GM19239 (cell line): ENCODE measurements at regions not wholly inside any gene's neighbourhood (a gene's known extent, or its start where the extent isn't known, plus 50 kb on each side); places are given as distances from the start of the nearest gene placed in this dataset.
"Not testable (repeated sequence)": the region's sequence is repeated elsewhere in the genome, so short reads cannot be mapped to it uniquely, and the experiment has no call there.

Experiments
- DNase-seq: peaks from one replicate; pipeline ENCODE4 v3.0.0; 2011; ENCODE audit warnings: low spot score; ENCODE audit not compliant: insufficient read length
- FAIRE-seq: peaks from 2 replicates; lab custom pipeline; 2011; peaks lifted over from hg19 to GRCh38; lab: Jason Lieb, UNC

DNA sequence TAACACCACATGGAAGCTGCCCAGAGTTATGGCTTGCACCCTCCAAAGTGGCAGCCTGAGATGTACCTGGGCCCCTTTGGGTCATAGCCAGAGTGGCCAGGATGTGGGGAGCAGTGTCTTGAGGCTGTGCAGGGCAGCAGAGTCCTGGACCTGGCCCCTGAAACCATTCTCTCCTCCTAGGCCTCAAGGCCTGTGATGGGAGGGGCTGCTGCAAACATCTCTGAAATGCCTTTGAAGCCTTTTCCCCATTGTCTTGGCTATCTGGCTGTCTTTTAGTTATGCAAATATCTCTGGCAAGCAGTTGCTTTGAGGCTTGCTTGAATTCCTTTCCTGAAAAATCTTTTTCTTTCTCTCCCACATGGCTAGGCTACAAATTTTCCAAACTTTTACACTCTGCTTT lies 356.5 kb downstream of the DAD1 start:
- DNase-seq (no peak), FAIRE-seq (no peak)

- DNase-seq (no peak), FAIRE-seq (no peak)
Observed at GRCh38 chr14:22231018-22231417, 358.0 kb downstream of the DAD1 start.

DNA sequence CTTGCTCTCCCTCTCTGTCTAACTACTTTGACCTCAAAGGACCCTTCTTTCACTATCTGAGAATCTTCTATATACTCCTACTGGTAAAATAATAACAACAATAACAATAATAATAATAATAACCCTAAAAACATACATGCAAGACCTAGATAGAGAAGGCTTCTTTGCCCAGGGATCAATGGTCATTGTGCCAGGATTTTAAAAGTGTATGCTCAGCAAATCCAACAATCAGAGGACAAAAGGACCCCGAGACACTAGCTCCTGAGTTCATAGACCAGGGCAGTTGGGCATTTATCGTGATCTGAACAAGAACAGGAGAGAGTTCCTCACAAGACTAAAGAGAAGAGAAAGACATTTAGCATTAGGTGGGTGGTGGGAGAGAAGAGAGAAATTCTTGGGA lies 358.5 kb downstream of the DAD1 start:
- FAIRE-seq (no peak), DNase-seq (no peak)

- FAIRE-seq (no peak), DNase-seq (no peak)
Observed at GRCh38 chr14:22227084-22227483, 361.9 kb downstream of the DAD1 start.

- DNase-seq (no peak), FAIRE-seq (no peak)
Observed at GRCh38 chr14:22226381-22226780, 362.6 kb downstream of the DAD1 start.

DNA sequence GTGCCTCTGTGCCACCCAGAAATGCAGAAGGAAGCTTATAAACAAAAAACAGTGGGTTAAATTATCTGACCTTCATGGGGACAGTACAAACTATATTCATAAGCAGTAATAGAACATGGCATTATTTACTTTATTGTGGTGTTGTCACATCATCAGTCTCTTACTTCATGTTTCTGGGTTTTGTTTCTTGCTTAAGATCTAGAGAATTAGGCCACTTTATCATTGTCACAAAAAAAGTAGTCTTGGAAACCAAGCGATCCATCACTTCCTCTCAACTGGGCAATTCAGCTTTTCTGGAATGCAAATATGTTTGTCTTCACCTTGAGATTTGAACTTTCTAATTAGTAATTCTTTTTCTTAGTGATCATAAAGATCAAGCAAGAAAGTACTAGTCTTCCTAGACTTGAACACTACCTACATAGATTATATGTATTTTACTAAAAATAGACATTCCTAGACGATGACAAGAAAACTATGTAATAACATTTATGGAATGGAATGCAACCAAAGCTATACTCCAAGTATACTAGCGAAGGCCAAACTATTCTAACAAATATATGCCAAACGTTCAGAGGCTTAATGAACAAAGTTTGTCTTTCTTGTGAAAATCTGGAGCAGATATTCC lies 363.4 kb downstream of the DAD1 start:
- no peak for FAIRE-seq
- DNase-seq, result no peak

DNA sequence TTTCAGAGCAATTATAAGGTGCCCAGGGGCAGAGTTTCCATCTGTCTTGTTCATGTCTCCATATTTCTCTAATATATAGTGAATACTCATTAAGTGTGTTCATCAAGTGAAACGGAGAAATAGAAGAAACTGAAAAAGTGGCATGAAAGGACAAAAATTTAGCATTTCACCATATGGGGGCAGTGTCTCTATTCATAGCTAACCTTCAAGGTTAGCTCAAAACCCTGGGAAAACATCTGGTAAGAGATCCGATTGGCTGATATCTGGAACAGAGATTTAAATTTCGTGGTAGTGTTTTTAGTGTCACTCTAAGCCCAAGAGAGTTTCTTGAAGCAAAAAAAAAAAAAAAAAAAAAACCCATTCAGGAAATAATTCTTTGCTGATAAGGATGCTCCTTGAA lies 367.5 kb downstream of the DAD1 start:
- FAIRE-seq, result peak; percentile 70
- DNase-seq, result no peak

DNA sequence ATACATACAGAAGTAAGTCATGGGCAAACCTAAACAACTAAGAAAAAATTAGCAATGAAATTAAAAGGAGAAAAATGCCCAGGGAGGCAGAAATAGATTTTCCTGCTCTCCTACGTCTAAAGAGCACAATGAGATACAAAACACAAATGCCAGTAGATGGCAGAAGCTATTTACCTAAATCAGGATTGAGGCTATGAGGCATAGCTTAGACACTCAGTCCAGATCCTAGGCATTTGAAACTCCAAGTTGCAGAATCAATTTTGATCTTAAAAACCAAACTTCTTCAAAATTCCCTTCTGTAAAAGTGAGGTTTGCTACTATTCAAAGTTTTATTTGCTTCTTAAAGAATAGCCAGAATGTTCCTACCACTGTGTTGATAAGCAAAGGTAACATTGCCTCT lies 368.6 kb downstream of the DAD1 start:
- no peak for DNase-seq
- no peak for FAIRE-seq

DNA sequence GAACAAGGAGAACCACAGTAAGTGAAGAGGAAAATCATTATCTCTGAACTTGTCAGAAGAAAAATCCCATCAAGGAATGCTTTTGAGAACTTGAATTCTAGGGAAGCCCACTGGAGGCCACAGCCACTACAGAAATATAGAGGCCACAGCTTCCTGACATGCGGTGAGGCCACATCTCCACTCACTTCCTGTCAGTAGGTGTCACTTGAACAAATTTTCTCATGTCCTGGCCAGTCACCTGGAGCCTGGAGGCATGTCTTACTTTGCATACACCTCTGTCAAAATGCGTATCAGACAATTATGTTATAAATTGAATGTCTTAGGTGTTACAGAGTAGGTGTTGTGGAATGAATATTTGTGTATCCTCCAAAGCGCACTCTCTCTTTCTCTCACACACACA lies 370.3 kb downstream of the DAD1 start:
- FAIRE-seq, result no peak

DNA sequence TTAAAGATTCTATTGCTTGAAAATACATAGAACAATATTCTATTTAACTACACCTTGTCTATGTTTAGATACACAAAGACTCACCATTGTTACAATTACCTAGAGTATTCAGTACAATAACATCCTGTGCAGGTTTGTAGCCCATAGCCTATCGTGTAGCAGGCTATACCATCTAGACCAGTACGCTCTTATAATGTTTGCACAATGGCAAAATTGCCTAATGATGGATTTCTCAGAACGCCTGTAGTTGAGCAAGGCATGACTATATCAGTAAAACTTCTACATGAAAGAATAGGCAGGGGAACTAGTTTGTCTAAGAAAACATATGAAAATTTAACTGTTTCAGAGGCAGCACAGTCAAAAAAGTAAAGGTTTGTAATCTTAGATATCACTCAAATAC lies 375.9 kb downstream of the DAD1 start:
- FAIRE-seq (no peak), DNase-seq (no peak)

More for the DNA sequence above, 370.3 kb downstream of the DAD1 start:
- DNase-seq, result no peak

GRCh38 chr14:22210906-22211305 lies 378.1 kb downstream of the DAD1 start:
- DNase-seq, result no peak
- no peak for FAIRE-seq

DNA sequence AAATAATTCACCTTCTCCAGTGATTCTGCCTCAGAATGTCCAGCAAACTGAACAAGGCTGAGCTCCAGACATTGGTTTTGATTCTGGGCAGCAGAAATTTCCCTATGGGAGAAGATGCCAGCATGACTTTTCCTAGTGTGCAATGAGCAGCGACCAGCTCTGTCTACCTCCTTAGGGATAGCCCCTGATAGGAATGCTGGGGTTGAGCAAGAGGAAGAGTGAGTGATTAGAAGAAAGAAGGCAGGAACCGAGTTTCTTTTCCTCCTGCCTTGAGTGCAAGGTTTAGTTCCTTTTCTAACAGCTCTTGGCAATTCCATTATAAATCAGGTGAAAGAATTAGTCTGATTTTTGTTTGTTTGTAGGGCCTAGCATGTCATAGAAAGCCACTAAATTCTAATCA lies 379.0 kb downstream of the DAD1 start:
- DNase-seq (no peak), FAIRE-seq (no peak)

- no peak for FAIRE-seq
- DNase-seq, result no peak
Observed at GRCh38 chr14:22203036-22203435, 386.0 kb downstream of the DAD1 start.

- no peak for FAIRE-seq
- DNase-seq, result no peak
Observed at GRCh38 chr14:22202313-22202712, 386.7 kb downstream of the DAD1 start.

DNA sequence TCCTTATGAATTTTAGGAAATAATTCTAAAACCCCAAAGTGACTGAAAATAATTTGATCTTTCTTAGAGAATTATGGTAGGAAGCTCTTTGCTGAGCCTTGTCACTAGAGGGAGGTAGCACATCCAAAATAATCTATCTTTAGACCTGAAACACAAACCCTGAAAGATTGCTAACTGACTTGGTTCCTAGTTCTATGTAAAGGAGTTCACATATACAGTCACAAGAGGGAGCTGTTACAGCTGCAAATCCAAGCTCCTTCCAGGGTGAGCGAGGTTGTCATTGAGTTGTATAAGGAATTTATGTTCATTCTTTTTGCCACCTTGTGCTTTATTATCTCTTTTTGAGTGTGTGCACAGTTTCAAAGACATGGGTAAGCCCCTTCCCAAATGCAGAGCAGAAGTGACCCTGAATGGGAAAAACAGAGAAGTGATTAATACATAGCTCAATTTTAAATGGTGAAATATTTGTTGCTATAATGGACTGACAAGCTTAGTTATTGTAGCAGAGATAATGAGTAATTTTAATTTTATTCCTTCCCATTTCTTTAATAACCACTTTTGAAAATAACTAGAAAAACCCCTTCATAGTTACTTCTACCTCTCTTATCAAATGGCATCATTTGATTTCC lies 387.9 kb downstream of the DAD1 start:
- DNase-seq, result peak; percentile 14
- FAIRE-seq, result peak; percentile 79

DNA sequence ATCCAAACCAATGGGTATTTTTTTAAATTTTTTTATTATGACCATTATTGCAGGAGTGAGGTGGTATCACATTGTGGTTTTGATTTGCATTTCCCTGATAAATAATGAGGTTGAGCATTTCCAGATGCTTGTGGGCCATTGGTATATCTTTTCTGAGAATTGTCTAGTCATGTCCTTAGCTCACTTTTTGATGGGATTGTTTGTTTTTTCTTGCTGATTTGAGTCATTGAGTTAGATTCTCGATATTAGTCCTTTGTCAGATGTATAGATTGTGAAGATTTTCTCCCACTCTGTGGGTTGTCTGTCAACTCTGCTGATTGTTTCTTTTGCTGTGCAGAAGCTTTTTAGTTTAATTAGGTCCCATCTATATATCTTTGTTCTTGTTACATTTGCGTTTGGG lies 388.9 kb downstream of the DAD1 start:
- not testable (repeated sequence) for FAIRE-seq, DNase-seq

DNA sequence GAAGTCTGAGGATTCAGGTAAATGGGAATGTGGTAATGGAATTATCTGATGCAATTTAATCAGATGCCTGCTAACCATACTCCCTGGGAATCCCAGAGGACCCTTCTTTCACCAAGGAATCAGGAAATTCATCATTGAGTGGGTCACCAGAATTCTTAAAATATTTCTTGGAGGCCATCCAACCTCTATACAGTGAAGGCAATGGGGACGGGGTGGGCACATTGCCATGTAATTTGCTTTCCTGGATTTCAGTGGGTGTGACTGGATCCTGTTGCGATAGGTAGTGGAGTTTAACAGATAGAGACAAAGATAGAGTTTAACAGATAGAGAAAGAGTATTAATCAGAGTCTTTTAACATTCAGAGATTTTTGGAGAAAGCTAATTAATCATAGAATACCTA lies 394.4 kb downstream of the DAD1 start:
- no peak for FAIRE-seq
- no peak for DNase-seq

- no peak for FAIRE-seq
- no peak for DNase-seq
Observed at GRCh38 chr14:22190411-22191191, 398.4 kb downstream of the DAD1 start.

DNA sequence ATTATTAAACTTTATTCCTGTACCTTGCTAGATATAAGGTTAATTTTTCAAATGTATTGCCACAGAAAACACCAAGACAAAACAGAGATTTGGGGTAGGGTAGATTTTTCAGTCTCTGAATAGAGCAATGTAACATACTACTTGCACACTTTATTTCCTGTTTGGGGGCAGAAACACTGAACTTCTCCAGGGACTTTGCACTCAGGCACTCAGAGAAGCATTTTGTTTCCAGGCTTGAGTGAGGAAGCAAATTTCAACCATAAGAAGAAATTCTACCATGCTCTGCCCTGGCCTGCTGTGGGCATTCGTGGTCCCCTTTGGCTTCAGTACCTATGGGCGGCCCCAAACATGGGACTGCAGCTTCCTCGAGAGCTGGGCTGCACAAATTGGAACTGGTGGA lies 399.1 kb downstream of the DAD1 start:
- FAIRE-seq, result no peak
- DNase-seq, result no peak

GRCh38 chr14:22188318-22188717 lies 400.7 kb downstream of the DAD1 start:
- DNase-seq (no peak), FAIRE-seq (no peak)

DNA sequence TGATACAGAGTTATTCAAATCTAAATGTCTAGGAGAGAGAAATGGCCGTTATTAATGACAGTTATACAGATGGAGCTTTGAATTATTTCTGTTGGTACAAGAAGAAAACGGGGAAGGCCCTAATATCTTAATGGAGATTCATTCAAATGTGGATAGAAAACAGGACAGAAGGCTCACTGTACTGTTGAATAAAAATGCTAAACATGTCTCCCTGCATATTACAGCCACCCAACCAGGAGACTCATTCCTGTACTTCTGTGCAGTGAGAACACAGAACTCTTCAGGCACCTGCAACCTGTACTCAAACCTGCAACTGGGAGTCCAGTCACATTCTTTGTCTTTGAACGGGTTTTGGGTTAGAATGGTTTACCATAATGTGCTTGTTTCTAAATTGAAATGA lies 403.2 kb downstream of the DAD1 start:
- no peak for FAIRE-seq
- DNase-seq, result no peak

- DNase-seq, result no peak
- FAIRE-seq, result no peak
Observed at GRCh38 chr14:22185191-22185590, 403.8 kb downstream of the DAD1 start.
